GM19023 (cell line): ENCODE measurements at regions not wholly inside any gene's neighbourhood (a gene's known extent, or its start where the extent isn't known, plus 50 kb on each side); places are given as distances from the start of the nearest gene placed in this dataset.

ENCODE experiments used
- ATAC-seq: cut with Tn5 transposase; IDR thresholded peaks from one replicate; pipeline ENCODE4 v1.9.1; 2021; ENCODE audit warnings: mild to moderate bottlenecking, moderate library complexity; ENCODE audit not compliant: unreplicated experiment

DNA sequence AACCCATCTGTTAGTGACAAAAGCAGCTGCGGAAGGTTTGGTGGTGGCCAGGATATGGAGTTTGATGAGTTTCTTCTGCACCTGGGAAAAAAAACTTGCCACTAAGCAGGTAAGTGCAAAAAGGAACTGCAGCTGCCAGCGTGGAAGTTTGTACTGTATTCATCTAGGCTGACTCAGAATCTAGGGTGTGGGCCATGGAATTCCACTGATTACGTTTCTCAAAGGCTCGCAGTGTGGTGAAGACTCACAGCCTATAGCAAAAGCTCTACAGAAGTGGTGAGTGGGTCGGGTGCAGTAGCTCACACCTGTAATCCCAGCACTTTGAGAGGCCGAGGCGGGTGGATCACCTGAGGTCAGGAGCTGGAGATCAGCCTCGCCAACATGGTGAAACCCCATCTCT lies 334.6 kb upstream of the GRM7 start:
- no peak for ATAC-seq

DNA sequence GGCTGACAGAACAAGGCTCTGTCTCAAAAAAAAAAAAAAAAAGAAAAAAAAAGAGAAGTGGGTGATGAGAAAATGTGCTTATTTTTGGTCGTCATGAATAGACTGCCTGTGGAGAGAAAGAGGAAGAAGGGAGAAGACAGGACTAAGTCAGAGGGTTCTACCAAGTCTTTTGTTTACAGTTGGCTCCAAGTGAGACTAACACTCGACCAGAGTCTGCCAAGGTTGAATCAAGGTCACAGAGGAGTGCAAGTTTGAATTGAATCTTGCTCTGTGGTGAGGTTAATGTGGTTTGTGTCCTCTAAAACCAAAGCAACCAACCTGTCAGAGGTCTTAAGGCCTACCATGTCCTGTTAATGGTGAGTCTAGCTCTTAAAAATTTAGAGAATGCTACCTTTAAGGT lies 334.1 kb upstream of the GRM7 start:
- no peak for ATAC-seq

DNA sequence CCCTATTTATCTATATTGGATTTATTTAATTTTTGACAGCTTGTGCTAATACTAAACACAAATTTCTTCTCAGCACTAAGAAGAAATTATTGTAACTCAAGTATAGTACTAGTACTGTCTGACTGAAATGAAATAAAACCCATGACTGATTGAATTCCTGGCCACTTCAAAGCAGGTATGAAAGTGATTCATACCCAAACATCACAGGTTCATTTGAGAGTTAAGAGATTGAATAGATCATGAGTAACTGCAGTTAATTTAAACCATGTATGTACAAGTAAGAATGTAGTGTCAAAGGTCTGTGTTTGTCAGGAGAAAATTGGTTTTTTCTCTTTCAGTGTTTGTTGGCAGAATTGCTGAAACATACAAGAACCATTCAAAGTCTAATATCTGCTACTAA lies 332.0 kb upstream of the GRM7 start:
- ATAC-seq = no peak

- ATAC-seq = no peak
These were observed 329.8 kb upstream of the GRM7 start for GRCh38 chr3:6531153-6531552.

DNA sequence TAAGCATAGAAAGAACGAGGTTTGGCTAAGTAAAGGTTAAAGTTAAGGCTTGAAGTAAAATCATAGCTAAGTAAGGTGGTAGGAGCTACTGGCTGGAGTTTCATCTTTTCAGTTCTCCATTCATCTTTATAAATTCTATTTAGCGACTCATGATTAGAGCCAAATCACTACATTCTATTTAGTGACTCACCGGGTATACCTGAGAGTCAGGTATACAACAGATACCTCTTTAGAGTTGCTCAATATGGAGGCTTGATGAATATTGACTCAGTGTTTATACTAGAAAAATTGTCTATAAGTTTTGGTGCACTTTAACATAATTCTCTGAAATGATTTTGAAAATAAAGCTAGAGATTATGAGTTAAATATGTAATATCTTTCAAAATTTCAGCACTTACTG lies 328.8 kb upstream of the GRM7 start:
- ATAC-seq = no peak

- no peak for ATAC-seq
These were observed 319.9 kb upstream of the GRM7 start for GRCh38 chr3:6540981-6541380.

DNA sequence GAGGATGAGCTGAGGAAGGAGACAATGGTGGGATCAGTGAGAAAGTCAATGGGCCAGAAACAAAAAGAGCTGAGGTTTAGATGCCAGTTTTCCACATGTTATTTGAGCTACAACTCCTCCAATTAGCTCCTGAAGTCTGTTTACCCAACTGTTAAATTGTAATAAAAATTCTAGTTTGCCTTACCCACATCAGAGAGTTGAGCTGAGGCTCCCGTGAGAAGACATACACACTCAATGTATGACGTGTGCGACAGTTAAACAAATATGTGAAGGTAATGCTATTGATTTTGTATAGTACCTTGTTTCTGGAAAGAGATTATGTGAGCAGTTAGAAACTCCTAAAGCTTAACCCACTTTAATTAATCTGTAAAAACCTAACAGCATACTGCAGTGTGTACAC lies 318.1 kb upstream of the GRM7 start:
- ATAC-seq = no peak

DNA sequence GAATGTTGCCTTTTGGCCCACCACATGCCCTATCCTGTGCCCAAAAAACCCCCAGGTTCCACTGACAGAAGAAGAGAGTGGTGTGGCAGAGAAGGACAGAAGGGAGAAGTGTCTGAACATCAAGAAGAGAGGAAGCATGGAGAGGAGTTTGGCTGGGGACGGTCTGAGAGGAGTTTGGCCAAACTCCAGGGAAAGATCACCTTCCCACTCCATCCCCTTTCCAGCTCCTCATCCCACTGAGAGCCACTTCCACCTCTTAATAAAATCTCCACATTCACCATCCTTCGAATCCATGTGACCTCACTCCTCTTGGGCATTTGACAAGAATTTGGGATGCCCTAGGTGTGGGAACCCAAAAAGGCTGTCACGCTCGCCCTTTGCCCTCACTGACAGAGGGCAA lies 311.6 kb upstream of the GRM7 start:
- ATAC-seq = no peak

- no peak for ATAC-seq
These were observed 309.8 kb upstream of the GRM7 start for GRCh38 chr3:6551165-6551564.

DNA sequence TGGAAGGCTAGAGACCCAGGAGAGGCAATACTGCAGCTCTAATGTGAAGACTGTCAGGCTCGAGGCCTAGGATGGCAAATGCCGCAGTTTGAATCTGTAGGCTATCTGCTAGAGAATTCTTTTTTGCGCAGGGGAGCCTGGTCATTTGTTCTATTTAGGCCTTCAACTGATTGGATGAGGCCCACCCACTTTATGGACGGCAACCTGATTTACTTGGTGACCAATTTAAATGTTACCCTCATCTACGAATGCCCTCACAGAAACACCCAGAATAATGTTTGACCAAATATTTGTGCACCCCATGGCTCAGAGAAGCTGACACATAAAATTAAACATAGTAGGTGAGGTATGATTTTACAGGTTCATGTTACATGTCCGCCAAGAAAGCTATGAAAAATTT lies 300.7 kb upstream of the GRM7 start:
- ATAC-seq = no peak

GRCh38 chr3:6567241-6567640 lies 293.7 kb upstream of the GRM7 start:
- no peak for ATAC-seq

- no peak for ATAC-seq
These were observed 291.9 kb upstream of the GRM7 start for GRCh38 chr3:6568999-6569493.

DNA sequence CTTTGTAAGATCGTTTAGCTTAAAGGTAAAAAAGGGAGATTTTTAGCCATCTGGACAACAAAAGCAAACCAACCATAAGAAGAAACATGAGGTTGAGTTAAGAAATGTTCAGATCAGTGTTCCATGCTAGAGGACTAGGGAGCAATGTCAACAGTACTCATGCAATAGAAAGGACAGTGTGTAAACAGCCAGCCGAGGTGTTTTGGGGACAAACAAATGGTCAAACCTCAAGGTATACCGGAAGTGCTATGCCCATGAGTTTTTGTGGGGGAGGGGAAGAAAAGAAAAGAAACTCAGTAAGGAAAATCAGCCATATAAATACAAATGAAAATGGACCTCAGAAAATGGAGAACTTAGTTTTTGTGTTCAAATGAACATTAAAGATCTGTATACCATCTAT lies 289.5 kb upstream of the GRM7 start:
- no peak for ATAC-seq

GRCh38 chr3:6577584-6577983 lies 283.3 kb upstream of the GRM7 start:
- no peak for ATAC-seq

- ATAC-seq = no peak
These were observed 282.4 kb upstream of the GRM7 start for GRCh38 chr3:6578526-6578925.

GRCh38 chr3:6580808-6581207 lies 280.1 kb upstream of the GRM7 start:
- no peak for ATAC-seq

GRCh38 chr3:6585360-6585759 lies 275.6 kb upstream of the GRM7 start:
- ATAC-seq = no peak

GRCh38 chr3:6600237-6600636 lies 260.7 kb upstream of the GRM7 start:
- no peak for ATAC-seq

GRCh38 chr3:6601374-6601773 lies 259.5 kb upstream of the GRM7 start:
- ATAC-seq = no peak

DNA sequence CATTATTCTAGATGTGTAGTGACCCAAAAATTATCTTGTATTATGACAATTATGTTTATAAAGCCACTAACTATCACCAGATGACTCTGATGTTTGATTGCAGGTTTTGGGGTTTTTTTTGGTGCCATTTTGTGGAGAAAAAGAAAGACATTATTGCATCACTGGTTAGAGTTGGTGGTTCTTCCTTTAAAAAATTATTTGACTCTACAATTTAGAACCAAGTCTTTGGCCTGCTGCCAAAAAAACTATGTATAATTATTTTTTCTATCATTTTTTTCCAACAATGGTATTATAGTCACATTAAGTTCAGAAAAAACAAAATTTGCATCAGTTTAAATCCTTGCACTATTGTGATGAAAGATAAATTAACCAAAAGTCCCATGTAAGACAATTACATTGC lies 258.6 kb upstream of the GRM7 start:
- no peak for ATAC-seq

DNA sequence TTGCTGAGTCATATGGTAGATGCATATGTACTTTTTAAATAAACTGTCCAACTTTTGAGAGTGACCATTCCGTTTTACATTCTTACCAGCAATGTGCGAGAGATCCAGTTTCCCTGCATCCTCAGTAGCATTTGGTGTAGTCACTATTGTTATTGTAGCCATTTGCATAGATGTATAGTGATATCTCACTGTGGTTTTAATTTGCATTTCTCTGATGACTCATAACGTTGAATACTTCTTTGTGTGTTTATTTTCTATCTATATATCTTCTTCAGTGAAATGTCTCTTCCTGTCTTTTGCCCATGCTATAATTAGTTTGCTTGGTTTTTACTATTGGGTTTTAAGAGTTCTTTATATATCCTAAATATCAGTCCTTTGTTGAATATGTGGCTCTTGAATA lies 255.7 kb upstream of the GRM7 start:
- no peak for ATAC-seq

GRCh38 chr3:6608843-6609242 lies 252.1 kb upstream of the GRM7 start:
- ATAC-seq = no peak

- no peak for ATAC-seq
These were observed 248.8 kb upstream of the GRM7 start for GRCh38 chr3:6612034-6612616.

- no peak for ATAC-seq
These were observed 238.7 kb upstream of the GRM7 start for GRCh38 chr3:6622260-6622659.
